ENCODE measurements at regions not wholly inside any gene's neighbourhood (a gene's known extent, or its start where the extent isn't known, plus 50 kb on each side); places are given as distances from the start of the nearest gene placed in this dataset.
"Not testable (repeated sequence)": the region's sequence is repeated elsewhere in the genome, so short reads cannot be mapped to it uniquely, and the experiment has no call there.

- DNase-seq (ENCODE audit: low spot score), result peak; percentile 86
Measured at GRCh38 chrX:20715176-20715575, 448.5 kb upstream of the RPS6KA3 start.

GRCh38 chrX:20712811-20713210 lies 446.1 kb upstream of the RPS6KA3 start:
- DNase-seq (ENCODE audit: low spot score), result no peak

- DNase-seq (ENCODE audit: low spot score), result no peak
Measured at GRCh38 chrX:20711366-20711765, 444.7 kb upstream of the RPS6KA3 start.

- DNase-seq (ENCODE audit: low spot score), result no peak
Measured at GRCh38 chrX:20693078-20693477, 426.4 kb upstream of the RPS6KA3 start.

GRCh38 chrX:20686256-20686655 lies 419.5 kb upstream of the RPS6KA3 start:
- no peak for DNase-seq (ENCODE audit: low spot score)

- no peak for DNase-seq (ENCODE audit: low spot score)
Measured at GRCh38 chrX:20685652-20686051, 418.9 kb upstream of the RPS6KA3 start.

- DNase-seq (ENCODE audit: low spot score), result no peak
Measured at GRCh38 chrX:20681683-20682082, 415.0 kb upstream of the RPS6KA3 start.

GRCh38 chrX:20680998-20681397 lies 414.3 kb upstream of the RPS6KA3 start:
- DNase-seq (ENCODE audit: low spot score), result no peak

GRCh38 chrX:20672476-20672875 lies 405.8 kb upstream of the RPS6KA3 start:
- DNase-seq (ENCODE audit: low spot score), result no peak

GRCh38 chrX:20671746-20672145 lies 405.0 kb upstream of the RPS6KA3 start:
- not testable (repeated sequence) for DNase-seq (ENCODE audit: low spot score)

- no peak for DNase-seq (ENCODE audit: low spot score)
Measured at GRCh38 chrX:20670611-20671010, 403.9 kb upstream of the RPS6KA3 start.

GRCh38 chrX:20668550-20668949 lies 401.8 kb upstream of the RPS6KA3 start:
- no peak for DNase-seq (ENCODE audit: low spot score)

GRCh38 chrX:20666331-20666730 lies 399.6 kb upstream of the RPS6KA3 start:
- DNase-seq (ENCODE audit: low spot score), result peak; percentile 43

GRCh38 chrX:20665481-20665880 lies 398.8 kb upstream of the RPS6KA3 start:
- DNase-seq (ENCODE audit: low spot score), result no peak

GRCh38 chrX:20664774-20665173 lies 398.1 kb upstream of the RPS6KA3 start:
- DNase-seq (ENCODE audit: low spot score), result no peak

GRCh38 chrX:20664131-20664530 lies 397.4 kb upstream of the RPS6KA3 start:
- no peak for DNase-seq (ENCODE audit: low spot score)

- no peak for DNase-seq (ENCODE audit: low spot score)
Measured at GRCh38 chrX:20663336-20663735, 396.6 kb upstream of the RPS6KA3 start.

GRCh38 chrX:20656721-20657120 lies 390.0 kb upstream of the RPS6KA3 start:
- DNase-seq (ENCODE audit: low spot score), result no peak

GRCh38 chrX:20654596-20655106 lies 387.9 kb upstream of the RPS6KA3 start:
- DNase-seq (ENCODE audit: low spot score), result no peak

GRCh38 chrX:20653070-20653469 lies 386.4 kb upstream of the RPS6KA3 start:
- no peak for DNase-seq (ENCODE audit: low spot score)

- DNase-seq (ENCODE audit: low spot score), result no peak
Measured at GRCh38 chrX:20641954-20642353, 375.2 kb upstream of the RPS6KA3 start.

- DNase-seq (ENCODE audit: low spot score), result no peak
Measured at GRCh38 chrX:20639115-20639514, 372.4 kb upstream of the RPS6KA3 start.

GRCh38 chrX:20637351-20637750 lies 370.6 kb upstream of the RPS6KA3 start:
- no peak for DNase-seq (ENCODE audit: low spot score)

GRCh38 chrX:20633451-20633850 lies 366.7 kb upstream of the RPS6KA3 start:
- no peak for DNase-seq (ENCODE audit: low spot score)
